GM19463 (cell line): ENCODE measurements at regions not wholly inside any gene's neighbourhood (a gene's known extent, or its start where the extent isn't known, plus 50 kb on each side); places are given as distances from the start of the nearest gene placed in this dataset.

Experiments used
- ATAC-seq: cut with Tn5 transposase; IDR thresholded peaks from one replicate; pipeline ENCODE4 v1.9.1; 2021; ENCODE audit warnings: mild to moderate bottlenecking, moderate library complexity; ENCODE audit not compliant: unreplicated experiment

DNA sequence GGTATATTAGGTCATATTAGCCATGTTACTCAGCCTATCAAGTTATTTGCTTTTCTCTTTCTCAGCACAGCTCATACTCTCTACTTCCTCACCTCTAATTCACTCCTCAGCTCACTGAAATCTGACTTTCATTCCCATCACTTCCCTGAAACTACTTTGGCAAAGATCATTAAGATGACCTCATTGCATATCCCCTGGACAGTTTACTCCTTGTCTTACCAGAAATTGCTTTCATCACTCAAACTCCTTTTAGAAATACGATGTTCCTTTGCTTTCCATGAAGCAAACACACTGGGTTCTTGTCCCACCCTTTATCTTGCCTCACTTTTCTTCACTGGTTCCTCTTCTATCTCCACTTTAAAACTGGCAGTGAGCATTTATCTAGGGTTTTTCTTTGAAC is 354.4 kb downstream of the TUSC7 start:
- no peak for ATAC-seq

GRCh38 chr3:117068301-117068700 is 358.7 kb downstream of the TUSC7 start:
- ATAC-seq, result no peak

GRCh38 chr3:117074826-117075225 is 365.2 kb downstream of the TUSC7 start:
- no peak for ATAC-seq

GRCh38 chr3:117079997-117080396 is 370.4 kb downstream of the TUSC7 start:
- no peak for ATAC-seq

DNA sequence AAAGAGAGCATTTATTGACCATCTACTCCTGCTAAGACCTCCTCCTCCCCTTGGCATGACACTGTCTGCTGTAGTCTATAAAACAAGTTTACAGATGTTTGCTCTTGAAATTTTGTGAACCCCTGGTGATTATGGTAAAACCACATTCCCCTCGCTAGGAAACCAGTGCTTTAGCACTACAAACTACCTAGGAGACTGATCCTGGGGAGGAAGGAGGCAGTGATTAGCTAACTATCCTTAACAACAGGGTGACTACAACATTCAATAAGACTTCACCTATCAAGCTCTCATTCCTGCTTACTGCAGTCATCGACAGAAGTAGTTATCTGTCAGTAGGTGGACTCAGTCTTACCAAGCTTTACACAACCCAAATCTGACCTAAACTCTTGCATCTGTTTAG is 371.3 kb downstream of the TUSC7 start:
- no peak for ATAC-seq

DNA sequence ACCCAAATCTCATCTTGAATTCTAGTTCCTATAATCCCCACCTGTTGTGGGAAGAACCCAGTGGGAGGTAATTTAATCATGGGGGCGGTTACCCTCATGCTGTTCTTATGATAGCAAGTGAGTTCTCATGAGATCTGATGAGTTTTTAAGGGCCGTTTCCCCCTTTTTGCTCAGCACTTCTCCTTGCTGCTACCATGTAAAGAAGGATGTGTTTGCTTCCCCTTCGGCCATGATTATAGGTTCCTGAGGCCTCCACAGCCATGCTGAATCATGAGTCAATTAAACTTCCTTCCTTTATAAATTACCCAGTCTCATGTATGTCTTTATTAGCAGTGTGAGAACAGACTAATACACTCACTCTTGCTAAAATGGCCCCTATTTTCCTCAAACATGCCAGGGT is 374.7 kb downstream of the TUSC7 start:
- ATAC-seq, result no peak

DNA sequence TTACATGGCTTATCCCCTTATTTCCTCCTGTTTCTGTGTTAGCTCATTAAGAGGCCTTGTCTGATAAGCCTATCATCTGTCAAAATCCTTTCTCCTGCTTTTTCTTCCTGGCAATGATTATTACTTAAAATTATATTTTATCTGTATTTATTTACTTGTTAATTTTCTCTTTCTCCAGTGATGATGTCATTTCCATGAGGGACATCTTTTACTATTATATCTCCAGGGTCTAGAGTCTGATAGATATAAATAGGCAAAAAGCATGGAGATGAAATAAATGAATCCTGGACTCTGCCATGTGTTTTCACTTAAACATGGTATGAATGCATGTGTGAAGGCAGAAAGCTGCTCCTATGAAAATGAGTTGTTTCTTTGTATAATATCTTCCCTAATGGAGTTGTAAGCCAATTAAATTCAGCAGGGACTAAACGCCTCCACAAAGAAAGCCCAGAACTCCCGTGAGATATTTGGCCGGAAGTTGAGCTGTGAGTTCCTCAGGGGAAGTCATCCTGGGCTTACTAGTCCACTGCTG is 375.2 kb downstream of the TUSC7 start:
- no peak for ATAC-seq

GRCh38 chr3:117091676-117092075 is 382.1 kb downstream of the TUSC7 start:
- ATAC-seq, result no peak

- no peak for ATAC-seq
Observed at GRCh38 chr3:117096549-117096948, 387.0 kb downstream of the TUSC7 start.

GRCh38 chr3:117097351-117097750 is 387.8 kb downstream of the TUSC7 start:
- ATAC-seq, result no peak

GRCh38 chr3:117101697-117102096 is 392.1 kb downstream of the TUSC7 start:
- no peak for ATAC-seq

DNA sequence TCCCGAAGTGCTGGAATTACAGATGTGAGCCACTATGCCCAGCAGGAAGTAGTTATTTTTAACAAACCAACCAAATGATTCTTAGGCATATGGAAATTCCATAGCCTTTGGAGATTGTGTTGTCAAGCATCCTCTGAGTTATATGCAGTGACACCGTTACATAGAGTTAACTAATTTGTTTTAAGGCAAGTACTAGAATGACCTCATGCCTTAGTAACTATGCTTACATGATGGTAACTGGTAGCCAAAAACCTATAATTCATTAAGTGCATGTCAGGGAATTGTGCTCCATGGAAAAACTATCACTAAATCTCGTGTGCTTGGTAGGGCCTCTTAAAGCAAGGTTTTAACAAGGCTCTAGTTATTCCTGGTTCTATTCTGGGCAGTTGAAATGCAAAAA is 392.8 kb downstream of the TUSC7 start:
- no peak for ATAC-seq

GRCh38 chr3:117103675-117104074 is 394.1 kb downstream of the TUSC7 start:
- no peak for ATAC-seq

GRCh38 chr3:117104381-117104780 is 394.8 kb downstream of the TUSC7 start:
- no peak for ATAC-seq

DNA sequence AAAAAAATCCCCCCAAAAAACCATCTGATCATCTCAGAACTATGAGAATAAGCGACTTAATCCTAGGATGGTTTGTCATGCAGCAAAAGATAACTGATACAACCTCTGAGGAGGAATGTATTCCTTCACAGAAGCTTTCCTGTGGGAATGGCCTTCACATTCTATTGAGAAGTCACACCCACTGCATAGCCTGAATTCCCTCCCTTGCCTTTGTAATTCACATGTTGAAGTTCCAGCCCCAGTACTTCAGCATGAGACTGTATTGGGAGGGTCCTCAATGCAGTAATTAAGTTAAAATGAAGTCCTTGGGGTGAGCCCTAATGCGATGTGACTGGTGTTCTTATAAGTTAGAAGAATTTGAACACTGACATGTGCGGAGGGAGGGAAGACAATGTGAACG is 395.2 kb downstream of the TUSC7 start:
- ATAC-seq, result no peak

- no peak for ATAC-seq
Observed at GRCh38 chr3:117105686-117106085, 396.1 kb downstream of the TUSC7 start.

- no peak for ATAC-seq
Observed at GRCh38 chr3:117106396-117106795, 396.8 kb downstream of the TUSC7 start.

GRCh38 chr3:117107946-117108345 is 398.4 kb downstream of the TUSC7 start:
- no peak for ATAC-seq

DNA sequence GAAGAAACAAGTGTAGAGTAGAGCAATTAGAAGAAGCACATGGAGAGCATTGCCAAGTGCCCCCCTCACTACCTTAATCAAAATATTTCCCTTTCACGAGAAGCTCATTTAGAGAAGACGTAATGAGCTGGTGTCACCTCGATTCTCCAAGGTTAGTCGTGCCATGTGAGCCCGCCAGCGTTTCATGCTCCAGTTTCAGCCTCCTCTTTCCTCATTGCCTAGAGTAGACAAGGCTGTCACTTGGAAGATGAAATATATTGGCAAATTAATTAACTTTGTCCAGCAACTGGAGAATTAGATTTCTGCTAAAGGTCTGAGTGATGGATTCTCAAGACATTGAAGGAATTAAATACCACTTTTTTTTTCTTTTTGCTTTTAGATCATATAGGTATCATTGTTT is 399.6 kb downstream of the TUSC7 start:
- ATAC-seq, result no peak

DNA sequence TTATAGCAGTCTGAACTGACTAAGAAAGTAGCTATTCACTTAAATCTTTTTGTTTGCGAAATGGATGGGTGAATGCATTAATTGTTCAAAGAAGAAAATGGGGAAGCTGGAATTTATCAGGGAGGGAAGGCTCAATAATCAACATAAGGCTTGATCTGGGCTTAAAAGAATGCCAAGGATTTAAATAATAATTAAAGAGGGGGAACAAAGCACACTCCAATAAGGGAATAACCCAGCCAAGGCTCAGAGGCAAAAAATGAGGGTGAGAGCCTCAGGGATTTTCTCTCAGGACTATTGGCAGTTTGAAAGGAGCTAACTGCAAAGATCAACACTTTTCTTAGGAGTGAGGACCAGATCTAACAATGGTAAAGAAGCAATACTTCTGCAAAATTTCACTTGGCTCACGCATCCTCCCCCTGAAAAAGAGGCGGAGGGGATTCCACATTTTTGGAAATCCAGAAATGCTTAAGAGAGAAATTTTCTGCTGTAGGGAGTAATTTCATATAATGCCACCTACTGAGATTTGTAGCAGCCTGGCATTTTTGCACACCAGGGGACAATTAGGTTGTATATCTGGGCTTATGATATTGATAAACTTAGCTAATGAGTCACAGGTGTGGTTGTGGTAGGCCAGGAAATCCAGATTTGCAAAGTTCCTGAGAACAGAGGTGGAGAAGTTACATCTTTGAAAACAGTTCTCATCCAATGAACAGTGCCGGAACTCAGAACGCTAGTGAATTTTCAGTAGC is 405.1 kb downstream of the TUSC7 start:
- ATAC-seq, result no peak

- ATAC-seq, result no peak
Observed at GRCh38 chr3:117117188-117117936, 407.8 kb downstream of the TUSC7 start.

DNA sequence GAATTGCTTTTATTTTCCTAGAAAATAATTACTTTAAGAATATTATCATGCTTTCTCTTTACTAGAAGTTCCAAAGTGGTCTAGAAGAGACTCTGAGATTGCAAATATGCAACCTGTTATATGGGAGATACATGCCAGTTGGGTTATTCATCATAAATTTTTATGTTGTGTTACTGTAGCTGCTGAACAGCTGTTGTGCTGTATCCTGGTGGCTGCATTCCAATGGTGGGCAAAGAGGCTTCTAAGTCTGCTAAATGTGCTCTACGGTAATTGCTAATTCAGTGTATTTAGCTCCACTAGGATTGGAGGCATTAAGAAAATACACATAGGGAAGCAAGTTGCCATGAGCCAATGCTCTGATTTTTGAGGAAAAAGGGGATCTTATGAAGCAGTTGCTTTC is 409.0 kb downstream of the TUSC7 start:
- no peak for ATAC-seq
